Chondrocyte (in vitro differentiated cells): ENCODE measurements at regions not wholly inside any gene's neighbourhood (a gene's known extent, or its start where the extent isn't known, plus 50 kb on each side); places are given as distances from the start of the nearest gene placed in this dataset.

Experiments
- DNase-seq: peaks from one replicate; pipeline ENCODE4 v3.0.0; 2021; ENCODE audit warnings: mixed read lengths, low spot score
- H3K27ac Mint-ChIP-seq: one replicate; pipeline ENCODE4 v1.8.0; 2021; ENCODE audit warnings: mild to moderate bottlenecking, moderate library complexity, mixed read lengths; ENCODE audit not compliant: unreplicated experiment
- H3K27me3 Mint-ChIP-seq: 2 replicates; pipeline ENCODE4 v1.8.0; 2021; ENCODE audit warnings: low read depth, mixed read lengths
- H3K36me3 Mint-ChIP-seq: 2 replicates; pipeline ENCODE4 v1.8.0; 2021; ENCODE audit warnings: low read depth, mixed read lengths
- H3K4me1 Mint-ChIP-seq: 2 replicates; pipeline ENCODE4 v1.8.0; 2021; ENCODE audit warnings: low read depth, mild to moderate bottlenecking, mixed read lengths
- H3K4me3 Mint-ChIP-seq: one replicate; pipeline ENCODE4 v1.8.0; 2021; ENCODE audit warnings: mild to moderate bottlenecking, moderate library complexity, mixed read lengths; ENCODE audit not compliant: unreplicated experiment
- H3K9me3 Mint-ChIP-seq: 2 replicates; pipeline ENCODE4 v1.8.0; 2021; ENCODE audit warnings: low read depth, mixed read lengths
- TF ChIP-seq, protein P1 (sequence below): fragments of 200-600 bp; sonication (generic); IDR thresholded peaks from 2 replicates; pipeline ENCODE4 v1.5.0; 2021; ENCODE audit warnings: antibody characterized with exemption, mild to moderate bottlenecking, moderate library complexity

DNA sequence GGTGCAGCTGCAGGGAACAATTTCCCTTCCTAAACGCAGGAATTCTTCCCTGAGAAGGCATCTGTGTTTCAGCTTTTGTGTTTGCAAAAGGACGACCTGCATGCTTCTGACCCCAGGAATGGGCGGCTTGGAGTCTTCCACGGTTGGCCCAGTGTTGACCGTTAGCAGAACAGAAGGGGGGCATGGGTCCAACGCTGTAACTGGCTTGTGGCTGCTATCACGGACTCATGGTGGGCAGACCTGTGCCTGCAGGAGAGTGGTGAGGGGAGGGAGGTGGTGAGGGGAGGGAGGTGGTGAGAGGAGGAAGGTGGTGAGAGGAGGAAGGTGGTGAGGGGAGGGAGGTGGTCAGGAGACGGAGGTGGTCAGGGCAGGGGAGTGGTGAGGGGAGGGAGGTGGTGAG, 388.6 kb upstream of the IRX4 start:
- Mint-ChIP-seq H3K4me1 (no peaks in the 10 kb centered on the region), H3K36me3 (no peaks in the 10 kb centered on the region), H3K4me3 (no peak overlapping the region), H3K9me3 (no peaks in the 10 kb centered on the region), H3K27me3 (peaks cover 6% of the 10 kb centered on the region), H3K27ac (no peak overlapping the region)
- TF ChIP-seq, protein P1, sequence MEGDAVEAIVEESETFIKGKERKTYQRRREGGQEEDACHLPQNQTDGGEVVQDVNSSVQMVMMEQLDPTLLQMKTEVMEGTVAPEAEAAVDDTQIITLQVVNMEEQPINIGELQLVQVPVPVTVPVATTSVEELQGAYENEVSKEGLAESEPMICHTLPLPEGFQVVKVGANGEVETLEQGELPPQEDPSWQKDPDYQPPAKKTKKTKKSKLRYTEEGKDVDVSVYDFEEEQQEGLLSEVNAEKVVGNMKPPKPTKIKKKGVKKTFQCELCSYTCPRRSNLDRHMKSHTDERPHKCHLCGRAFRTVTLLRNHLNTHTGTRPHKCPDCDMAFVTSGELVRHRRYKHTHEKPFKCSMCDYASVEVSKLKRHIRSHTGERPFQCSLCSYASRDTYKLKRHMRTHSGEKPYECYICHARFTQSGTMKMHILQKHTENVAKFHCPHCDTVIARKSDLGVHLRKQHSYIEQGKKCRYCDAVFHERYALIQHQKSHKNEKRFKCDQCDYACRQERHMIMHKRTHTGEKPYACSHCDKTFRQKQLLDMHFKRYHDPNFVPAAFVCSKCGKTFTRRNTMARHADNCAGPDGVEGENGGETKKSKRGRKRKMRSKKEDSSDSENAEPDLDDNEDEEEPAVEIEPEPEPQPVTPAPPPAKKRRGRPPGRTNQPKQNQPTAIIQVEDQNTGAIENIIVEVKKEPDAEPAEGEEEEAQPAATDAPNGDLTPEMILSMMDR = no peak
- DNase-seq = no peak

DNA sequence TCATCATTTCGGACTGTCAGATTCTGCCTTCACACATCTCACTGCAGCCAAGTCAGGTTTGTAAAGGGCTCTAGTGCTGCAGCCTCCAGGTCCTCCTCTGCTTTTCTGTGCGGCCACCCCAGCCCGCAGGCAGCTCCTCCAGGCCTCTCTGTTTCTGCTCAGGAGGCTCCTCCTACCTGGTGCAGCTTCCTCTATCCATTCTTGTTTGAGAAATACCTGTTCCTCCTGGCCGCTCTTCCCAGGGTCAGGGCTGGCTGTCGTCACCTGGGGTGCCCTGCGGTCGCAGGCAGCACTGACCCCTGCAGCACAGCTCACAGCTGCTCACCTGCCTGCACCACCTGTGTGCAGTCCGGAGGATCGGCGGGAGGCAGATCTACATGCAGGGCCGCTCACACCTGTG, 387.7 kb upstream of the IRX4 start:
- Mint-ChIP-seq H3K36me3 (no peaks in the 10 kb centered on the region), H3K27me3 (peaks cover 6% of the 10 kb centered on the region), H3K9me3 (no peaks in the 10 kb centered on the region), H3K4me3 (no peak overlapping the region), H3K4me1 (no peaks in the 10 kb centered on the region), H3K27ac (no peak overlapping the region)
- DNase-seq = no peak
- TF ChIP-seq, protein P1 = no peak

DNA sequence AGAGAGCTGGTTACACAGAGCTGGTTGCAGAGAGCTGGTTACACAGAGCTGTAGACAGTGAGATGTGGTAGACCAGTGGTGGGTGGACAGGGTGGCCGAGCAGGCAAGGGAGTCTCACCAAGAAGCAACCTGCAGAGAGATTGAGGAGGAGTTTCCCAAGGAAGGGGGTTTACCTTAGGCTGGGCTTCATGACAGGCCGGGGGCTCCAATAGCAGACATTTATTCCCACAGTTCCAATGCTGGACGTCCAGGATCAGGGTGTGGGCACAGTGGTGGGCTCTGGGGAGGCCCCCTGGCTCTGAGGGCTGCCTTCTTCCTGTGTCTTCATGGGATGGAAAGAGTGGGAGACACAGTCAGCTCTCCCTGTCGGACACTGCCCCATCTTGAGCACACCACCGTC, 386.9 kb upstream of the IRX4 start:
- Mint-ChIP-seq H3K9me3 (no peaks in the 10 kb centered on the region), H3K4me3 (no peak overlapping the region), H3K4me1 (no peaks in the 10 kb centered on the region), H3K36me3 (no peaks in the 10 kb centered on the region), H3K27ac (no peak overlapping the region), H3K27me3 (peaks cover 6% of the 10 kb centered on the region)
- DNase-seq = no peak
- TF ChIP-seq, protein P1 = no peak

DNA sequence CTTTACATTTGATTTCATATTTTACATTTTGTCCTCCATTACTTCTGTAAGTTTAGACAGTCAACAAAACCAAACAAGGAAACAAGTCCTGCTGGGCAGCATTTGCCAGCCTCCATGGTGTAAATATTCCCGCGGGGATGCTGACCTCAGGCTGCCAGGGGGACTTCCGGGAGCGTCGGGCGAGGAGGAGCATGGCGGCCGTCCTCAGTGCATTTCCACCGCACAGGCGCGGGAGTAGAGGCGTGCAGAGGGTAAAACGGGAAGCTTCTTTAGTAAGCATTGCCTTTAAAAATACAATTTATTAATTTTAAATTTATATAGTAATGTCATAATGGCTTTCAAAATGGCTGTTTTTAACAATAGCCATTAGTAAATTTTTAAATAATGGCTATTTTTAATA, 385.3 kb upstream of the IRX4 start:
- Mint-ChIP-seq H3K27me3 (peaks cover 6% of the 10 kb centered on the region), H3K27ac (no peak overlapping the region), H3K36me3 (no peaks in the 10 kb centered on the region), H3K4me3 (no peak overlapping the region), H3K4me1 (no peaks in the 10 kb centered on the region), H3K9me3 (no peaks in the 10 kb centered on the region)
- no peak for DNase-seq
- TF ChIP-seq, protein P1 = no peak

DNA sequence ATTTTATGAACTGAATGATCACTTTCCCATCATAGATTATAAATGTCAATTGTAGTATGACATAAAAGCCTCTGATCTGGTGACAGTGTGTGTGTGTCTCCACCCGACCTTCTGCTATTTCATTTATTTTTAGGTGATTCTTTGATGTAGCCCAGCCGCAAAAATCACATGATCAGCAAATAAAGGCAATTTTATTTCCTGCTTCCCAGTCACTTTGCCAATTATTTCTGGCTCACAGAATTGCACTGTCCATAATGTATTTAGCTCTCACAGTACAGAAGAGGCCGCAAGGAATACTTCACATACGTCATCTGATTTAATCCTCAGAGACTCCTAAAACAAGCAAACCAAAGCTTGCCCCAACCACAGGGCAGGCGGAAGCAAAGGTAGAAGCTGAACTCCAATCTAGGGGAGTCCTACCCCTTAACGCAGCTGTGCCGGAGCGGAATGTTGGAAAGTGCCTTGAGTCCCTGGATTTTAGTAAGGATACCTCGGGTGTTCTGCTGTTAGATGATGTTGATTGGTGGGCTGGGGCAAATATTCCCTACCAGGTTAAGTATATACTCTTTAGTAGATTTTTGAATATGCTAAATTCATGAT, 384.0 kb upstream of the IRX4 start:
- H3K27ac Mint-ChIP-seq = no peak overlapping the region
- no peaks in the 10 kb centered on the region for H3K9me3 Mint-ChIP-seq
- TF ChIP-seq, protein P1 = no peak
- H3K36me3 Mint-ChIP-seq = no peaks in the 10 kb centered on the region
- H3K4me3 Mint-ChIP-seq = no peak overlapping the region
- no peaks in the 10 kb centered on the region for H3K4me1 Mint-ChIP-seq
- H3K27me3 Mint-ChIP-seq = peaks cover 9% of the 10 kb centered on the region
- no peak for DNase-seq
